GM19455 (cell line): ENCODE measurements at regions not wholly inside any gene's neighbourhood (a gene's known extent, or its start where the extent isn't known, plus 50 kb on each side); places are given as distances from the start of the nearest gene placed in this dataset.
"Not testable (repeated sequence)": the region's sequence is repeated elsewhere in the genome, so short reads cannot be mapped to it uniquely, and the experiment has no call there.

Experiments
- ATAC-seq: cut with Tn5 transposase; IDR thresholded peaks from one replicate; pipeline ENCODE4 v1.9.1; 2021; ENCODE audit not compliant: unreplicated experiment

DNA sequence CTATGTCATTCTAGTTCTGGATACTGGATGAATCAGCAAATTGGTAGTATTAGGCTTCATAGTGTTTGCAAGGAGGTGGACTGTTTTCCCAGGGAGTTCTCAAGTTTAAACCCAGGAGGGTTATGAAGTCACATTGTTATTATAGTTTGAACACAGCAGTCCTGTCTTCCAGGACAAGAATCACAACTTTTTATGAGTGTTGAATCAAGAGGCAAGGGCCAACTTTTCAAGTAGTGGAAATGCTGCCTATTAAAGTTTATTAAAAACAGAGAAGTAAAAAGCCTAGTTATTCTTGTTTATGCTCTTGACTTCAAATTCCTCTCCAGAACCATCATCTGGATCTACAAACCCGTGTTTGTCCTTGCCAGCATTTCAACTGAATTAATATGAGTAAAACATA, 86.3 kb upstream of the GOT2 start:
- ATAC-seq, result no peak

DNA sequence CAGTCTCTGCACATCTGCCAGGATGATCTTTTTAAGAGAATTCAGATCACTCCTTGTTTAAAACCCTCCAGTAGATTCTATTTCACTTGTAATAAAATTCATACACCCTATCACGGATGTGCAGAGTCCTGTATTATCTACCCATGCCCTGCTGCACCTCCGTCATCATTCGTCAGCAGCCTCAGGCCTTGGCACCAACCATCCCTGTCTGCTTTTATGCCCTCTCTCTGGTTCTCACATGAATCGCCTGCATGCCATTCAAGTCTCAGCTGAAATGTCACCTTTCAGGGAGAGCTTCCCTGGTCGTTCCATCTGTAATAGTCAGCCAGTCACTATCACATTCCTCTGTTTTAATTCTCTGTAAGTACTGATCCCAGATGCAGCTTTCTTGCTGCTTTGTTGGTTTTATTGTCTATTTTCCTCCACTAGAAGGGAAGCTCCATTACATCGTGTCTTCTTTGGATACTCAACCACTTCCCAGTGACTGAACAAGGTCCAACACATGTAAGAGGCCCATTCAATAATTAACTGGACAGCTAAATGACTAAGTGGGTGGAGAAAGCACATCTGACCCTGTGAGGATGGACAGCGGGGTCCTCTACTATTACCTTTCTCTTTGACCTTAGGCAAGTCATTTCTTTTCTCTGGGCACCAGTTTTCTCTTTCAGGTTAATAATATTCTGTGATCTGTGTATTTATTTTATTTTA, 81.2 kb upstream of the GOT2 start:
- no peak for ATAC-seq

DNA sequence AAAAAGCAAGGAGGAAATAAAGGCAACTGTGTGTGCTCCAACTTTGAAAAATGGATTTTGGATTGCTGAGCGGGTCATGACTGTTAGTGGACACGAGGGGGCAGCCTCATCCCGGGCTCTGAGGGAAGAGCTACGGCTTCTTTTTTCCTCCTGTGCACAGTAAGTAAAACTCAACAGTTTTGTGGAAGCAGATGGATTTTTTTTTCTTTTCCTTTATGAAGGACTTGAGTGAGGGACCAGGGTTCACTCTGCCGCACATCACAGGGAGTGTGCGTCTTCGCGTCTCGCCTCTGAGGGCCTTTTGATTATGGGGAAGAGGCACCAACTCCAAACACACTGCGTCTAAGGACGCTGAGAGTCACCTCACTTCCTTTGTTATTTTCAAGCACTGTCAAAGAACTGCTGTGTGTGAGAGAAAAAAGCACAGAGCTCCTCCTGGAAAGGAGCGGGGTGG, 80.3 kb upstream of the GOT2 start:
- ATAC-seq, result peak; percentile 85

DNA sequence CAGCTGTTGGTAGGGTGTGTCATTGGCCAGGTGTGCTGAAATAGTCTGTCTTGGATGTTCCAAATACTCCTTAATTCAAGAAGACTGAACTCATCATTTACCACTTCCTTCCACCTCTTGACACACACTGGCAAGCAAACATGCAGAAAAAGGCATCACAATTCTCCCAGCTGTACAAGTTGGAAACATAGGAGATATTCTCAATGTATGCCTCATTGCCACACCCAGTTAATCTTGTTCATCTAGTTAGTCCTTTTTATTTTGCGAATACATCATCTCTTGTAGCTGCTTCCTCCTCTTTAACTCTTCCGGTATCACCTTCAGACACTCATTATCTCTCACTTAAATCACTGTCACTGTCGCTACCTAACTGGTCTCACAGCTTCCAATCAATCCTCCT, 75.1 kb upstream of the GOT2 start:
- no peak for ATAC-seq

DNA sequence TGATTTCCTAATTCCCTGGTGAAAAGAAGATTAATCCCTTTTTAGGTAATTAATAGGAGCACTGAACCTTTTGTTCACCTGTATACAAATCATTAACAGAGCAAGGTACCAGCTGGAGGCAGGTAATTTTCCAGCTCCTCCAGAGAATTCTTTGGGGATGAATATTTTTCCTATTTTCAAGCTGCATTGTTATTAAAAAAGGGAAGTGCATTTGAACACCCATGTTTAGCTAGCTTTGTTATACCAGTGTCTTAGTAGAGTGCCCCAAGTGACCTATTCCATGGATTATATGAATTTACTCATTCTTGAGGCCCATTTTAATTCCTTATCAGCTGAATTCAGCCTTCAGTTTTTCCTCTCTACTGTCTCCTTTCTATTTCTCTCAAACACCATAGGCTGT, 73.2 kb upstream of the GOT2 start:
- ATAC-seq, result no peak

DNA sequence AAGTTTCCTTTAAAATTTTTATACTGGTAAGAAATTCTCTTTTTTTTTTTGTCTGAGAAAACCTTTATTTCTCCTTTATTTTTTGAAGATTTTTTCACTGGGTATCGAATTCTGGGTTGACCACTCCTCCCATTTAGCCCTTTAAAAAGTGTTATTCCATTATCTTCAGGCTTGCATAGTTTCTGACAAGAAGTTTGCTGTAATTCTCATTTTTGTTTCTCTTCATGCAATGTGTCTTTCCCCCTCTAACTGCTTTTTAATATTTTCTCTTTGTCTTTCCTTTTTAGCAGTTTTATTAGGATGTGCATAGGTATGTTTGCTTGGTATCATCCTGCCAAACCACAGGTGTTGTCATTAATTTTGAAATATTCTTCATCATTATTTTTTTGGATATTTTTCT, 67.7 kb upstream of the GOT2 start:
- ATAC-seq, result no peak

DNA sequence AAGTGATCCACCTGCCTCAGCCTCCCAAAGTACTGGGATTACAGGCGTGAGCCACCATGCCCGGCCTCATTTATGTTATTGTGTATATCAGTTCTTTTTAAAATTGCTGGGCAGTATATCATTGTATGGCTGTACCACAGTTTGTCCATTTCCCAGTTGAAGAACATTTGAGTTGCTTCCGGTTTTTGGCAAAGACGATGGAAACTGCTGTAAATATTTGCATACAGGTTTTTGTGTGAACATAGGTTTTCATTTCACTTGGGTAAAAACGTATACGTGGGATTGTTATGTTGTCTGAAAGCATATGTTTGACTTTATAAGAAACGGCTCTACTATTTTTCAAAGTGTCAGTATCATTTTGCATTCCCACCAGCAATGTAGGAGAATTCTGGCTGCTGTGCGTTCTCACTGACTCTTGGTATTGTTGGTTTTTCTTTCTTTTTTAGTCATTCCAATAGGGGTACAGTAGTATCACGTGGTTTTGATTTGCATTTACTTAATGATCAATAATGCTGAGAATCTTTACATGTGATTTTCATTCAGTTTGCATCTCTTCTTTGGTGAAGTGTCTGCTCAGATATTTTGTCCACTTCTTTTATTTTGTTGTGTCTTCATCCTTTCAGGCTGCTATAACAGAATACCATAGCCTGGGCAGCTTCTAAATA, 63.2 kb upstream of the GOT2 start:
- no peak for ATAC-seq

DNA sequence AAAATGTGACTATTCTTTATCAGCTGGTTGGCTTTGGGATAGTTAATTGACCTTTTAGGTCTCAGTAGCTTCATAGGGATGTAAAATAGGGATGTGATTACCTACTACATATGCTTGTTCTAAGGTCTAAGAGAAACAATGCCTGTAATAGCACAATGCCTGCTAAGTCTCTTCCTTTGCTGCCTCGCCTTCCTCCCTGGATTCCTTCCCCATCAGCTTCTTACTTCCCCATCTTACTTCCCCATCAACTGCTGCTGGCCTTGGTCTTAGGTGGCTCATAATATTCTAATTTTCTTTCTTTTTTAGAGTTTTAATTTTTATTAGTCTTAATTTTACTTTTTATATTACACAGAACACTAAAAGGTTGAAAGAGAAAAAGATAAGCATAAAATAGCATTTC, 59.2 kb upstream of the GOT2 start:
- ATAC-seq, result no peak

DNA sequence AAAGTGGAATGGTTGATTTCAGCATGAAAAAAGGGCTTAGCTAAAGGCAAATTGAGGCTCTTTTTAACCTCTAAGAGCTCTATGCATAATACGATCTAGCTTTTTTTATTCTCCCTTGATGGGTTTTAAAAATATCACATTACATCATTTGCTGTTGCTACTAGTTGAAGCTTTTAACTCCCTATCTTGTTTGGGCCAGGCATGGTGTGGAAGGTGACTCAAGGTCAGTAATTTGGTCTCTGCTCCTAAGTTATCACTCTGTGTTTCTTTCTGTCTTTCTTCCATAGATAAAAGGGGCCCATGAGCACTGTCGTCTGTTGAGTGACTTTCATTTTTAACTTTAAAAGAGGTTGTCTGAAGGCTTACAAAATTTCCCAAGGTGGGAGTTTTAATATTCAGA, 58.1 kb upstream of the GOT2 start:
- ATAC-seq, result no peak

DNA sequence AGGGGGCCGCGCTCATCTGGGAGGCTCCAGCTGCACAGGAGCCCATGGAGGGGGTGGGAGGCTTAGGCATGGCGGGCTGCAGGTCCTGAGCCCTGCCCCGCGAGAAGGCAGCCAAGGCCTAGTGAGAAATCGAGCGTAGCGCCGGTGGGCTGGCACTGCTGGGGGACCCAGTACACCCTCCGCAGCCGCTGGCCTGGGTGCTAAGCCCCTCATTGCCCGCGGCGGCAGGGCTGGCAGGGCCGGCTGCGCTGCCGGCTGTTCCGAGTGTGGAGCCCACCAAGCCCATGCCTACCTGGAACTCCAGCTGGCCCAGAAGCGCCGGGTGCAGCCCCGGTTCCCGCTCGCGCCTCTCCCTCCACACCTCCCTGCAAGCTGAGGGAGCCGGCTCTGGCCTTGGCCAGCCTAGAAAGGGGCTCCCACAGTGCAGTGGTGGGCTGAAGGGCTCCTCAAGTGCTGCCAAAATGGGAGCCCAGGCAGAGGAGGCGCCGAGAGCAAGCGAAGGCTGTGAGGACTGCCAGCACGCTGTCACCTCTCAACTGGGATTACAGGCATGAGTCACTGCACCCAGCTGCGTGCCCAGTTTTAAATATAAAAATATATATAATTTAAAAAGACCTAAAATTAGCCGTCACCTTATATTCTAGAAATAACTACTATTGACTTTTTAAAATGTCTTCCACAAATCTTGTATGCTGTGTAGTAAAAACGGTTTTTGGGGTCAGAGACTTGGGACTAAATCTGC, 56.9 kb upstream of the GOT2 start:
- ATAC-seq, result not testable (repeated sequence)

DNA sequence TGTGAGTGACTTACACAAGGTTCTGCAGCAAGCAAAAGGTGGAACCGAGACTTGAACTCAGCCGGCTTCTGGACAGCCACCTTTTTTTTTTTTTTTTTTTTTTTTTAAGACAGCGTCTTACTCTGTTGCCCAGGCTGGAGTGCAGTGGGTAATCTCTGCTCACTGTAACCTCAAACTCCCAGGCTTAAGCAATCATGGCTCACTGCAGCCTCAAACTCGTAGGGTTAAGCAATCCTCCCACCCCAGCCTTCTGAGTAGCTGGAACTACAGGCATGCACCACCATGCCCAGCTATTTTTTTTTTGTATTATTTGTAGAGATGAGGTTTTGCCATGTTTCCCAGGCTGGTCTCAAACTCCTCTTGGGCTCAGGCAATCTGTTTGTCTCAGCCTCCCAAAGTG, 55.2 kb upstream of the GOT2 start:
- no peak for ATAC-seq
